Common myeloid progenitor, CD34-positive (primary cell): ENCODE measurements at regions not wholly inside any gene's neighbourhood (a gene's known extent, or its start where the extent isn't known, plus 50 kb on each side); places are given as distances from the start of the nearest gene placed in this dataset.
A peak's percentile ranks its signal among the peaks of the same experiment; 100 is the strongest.
"Not testable (repeated sequence)": the region's sequence is repeated elsewhere in the genome, so short reads cannot be mapped to it uniquely, and the experiment has no call there.

Experiments used
- CTCF ChIA-PET: fragments of 350-600 bp; sonication (Branson Sonifier 250); formaldehyde crosslinking; loops from one replicate; lab custom pipeline; 2021; ENCODE audit warnings: antibody characterized with exemption; lab: Charles Lee
- POLR2A ChIA-PET: fragments of 350-600 bp; sonication (Branson Sonifier 250); formaldehyde crosslinking; loops from one replicate; lab custom pipeline; 2021; ENCODE audit warnings: antibody characterized with exemption; lab: Charles Lee
- DNase-seq, 3 donors: peaks; one replicate each; pipeline versions ENCODE4 v3.0.0 to v3.0.0-alpha.2; 2013
- H3K27ac ChIP-seq, 2 experiments: 1 replicate in 1 of 2; 2 replicates in 1 of 2; pipeline ENCODE4 v1.7.0; 2013; ENCODE audit warnings: inconsistent platforms in 2 of 2, low read length in 2 of 2, mild to moderate bottlenecking in 2 of 2, low read depth in 1 of 2, moderate library complexity in 1 of 2; ENCODE audit not compliant: severe bottlenecking in 2 of 2, insufficient read depth in 1 of 2, poor library complexity in 1 of 2
- H3K27me3 ChIP-seq, 5 experiments: replicated peaks in 2 of 5; 1 replicate in 3 of 5; 2 replicates in 2 of 5; pipeline versions ENCODE4 v1.6.1 to v1.7.0; 2013; ENCODE audit warnings: low read length in 4 of 5, mild to moderate bottlenecking in 2 of 5, moderate library complexity in 2 of 5, inconsistent platforms in 1 of 5; ENCODE audit not compliant: insufficient read depth in 5 of 5, control insufficient read depth in 4 of 5
- H3K36me3 ChIP-seq, 4 experiments: 1 replicate in 2 of 4; 2 replicates in 2 of 4; pipeline versions ENCODE4 v1.6.1 to v1.7.0; 2013; ENCODE audit warnings: low read length in 3 of 4, control low read depth in 1 of 4, mild to moderate bottlenecking in 1 of 4; ENCODE audit not compliant: control insufficient read depth in 4 of 4, insufficient read depth in 4 of 4
- H3K4me1 ChIP-seq, 4 experiments: 1 replicate in 3 of 4; 2 replicates in 1 of 4; pipeline versions ENCODE4 v1.6.1 to v1.7.1; 2013; ENCODE audit warnings: low read length in 3 of 4, mild to moderate bottlenecking in 3 of 4, control low read depth in 1 of 4, inconsistent platforms in 1 of 4, moderate library complexity in 1 of 4; ENCODE audit not compliant: control insufficient read depth in 4 of 4, insufficient read depth in 4 of 4; ENCODE audit errors: control extremely low read depth in 1 of 4
- H3K4me3 ChIP-seq, 7 experiments: 1 replicate in 4 of 7; 2 replicates in 3 of 7; pipeline versions ENCODE4 v1.5.1 to v1.7.0; 2013; ENCODE audit warnings: mild to moderate bottlenecking in 7 of 7, low read length in 6 of 7, moderate library complexity in 6 of 7, inconsistent platforms in 2 of 7, low read depth in 2 of 7, control low read depth in 1 of 7; ENCODE audit not compliant: insufficient read depth in 4 of 7, control insufficient read depth in 1 of 7; ENCODE audit errors: extremely low read depth in 1 of 7
- H3K9me3 ChIP-seq, 5 experiments: 1 replicate in 4 of 5; 2 replicates in 1 of 5; pipeline versions ENCODE4 v1.6.1 to v1.7.1; 2013; ENCODE audit warnings: low read length in 4 of 5, mild to moderate bottlenecking in 2 of 5, inconsistent platforms in 1 of 5, low read depth in 1 of 5, moderate library complexity in 1 of 5; ENCODE audit not compliant: control insufficient read depth in 4 of 5, insufficient read depth in 2 of 5; ENCODE audit errors: control extremely low read depth in 1 of 5
- WGBS: methylation state at CpG from one replicate; pipeline ENCODE4 v1.1.5; 2013; ENCODE audit not compliant: insufficient coverage; 5-methylcytosine and 5-hydroxymethylcytosine counted together

- H3K27me3 ChIP-seq: no peaks in the 10 kb centered on the region
- ChIA-PET POLR2A (no interaction called here), CTCF (no interaction called here)
- no peak overlapping the region for H3K27ac ChIP-seq
- no peak overlapping the region for H3K4me3 ChIP-seq
- peak in 2 of 3 donors; percentile 3 for DNase-seq
- H3K36me3 ChIP-seq: no peaks in the 10 kb centered on the region
- H3K4me1 ChIP-seq: no peaks in the 10 kb centered on the region
- H3K9me3 ChIP-seq: peaks cover 0 to 1% (median 0%) of the 10 kb centered on the region in 5 experiments
- WGBS: no CpG with 5 or more reads among the region's 3 CpGs
Observed at GRCh38 chr16:63426275-63426870, 1390.1 kb upstream of the CDH8 start.

GRCh38 chr16:63422715-63423114, 1386.5 kb upstream of the CDH8 start:
- H3K36me3 ChIP-seq: no peaks in the 10 kb centered on the region
- CTCF ChIA-PET: no interaction called here
- no peaks in the 10 kb centered on the region for H3K9me3 ChIP-seq
- no peaks in the 10 kb centered on the region for H3K27me3 ChIP-seq
- no peak for DNase-seq
- H3K4me1 ChIP-seq: no peaks in the 10 kb centered on the region
- H3K27ac ChIP-seq: no peak overlapping the region
- POLR2A ChIA-PET: no interaction called here
- no CpG with 5 or more reads among the region's 2 CpGs for WGBS
- H3K4me3 ChIP-seq: no peak overlapping the region

- Histone ChIP-seq H3K36me3 (no peaks in the 10 kb centered on the region), H3K9me3 (no peaks in the 10 kb centered on the region), H3K4me3 (no peak overlapping the region), H3K27me3 (no peaks in the 10 kb centered on the region), H3K4me1 (no peaks in the 10 kb centered on the region), H3K27ac (no peak overlapping the region)
- WGBS: no CpG with 5 or more reads among the region's 4 CpGs
- ChIA-PET POLR2A (no interaction called here), CTCF (no interaction called here)
- no peak for DNase-seq
Observed at GRCh38 chr16:63416712-63417111, 1380.5 kb upstream of the CDH8 start.

- Histone ChIP-seq H3K27me3 (no peaks in the 10 kb centered on the region), H3K27ac (no peak overlapping the region), H3K36me3 (no peaks in the 10 kb centered on the region), H3K9me3 (no peaks in the 10 kb centered on the region), H3K4me1 (no peaks in the 10 kb centered on the region), H3K4me3 (no peak overlapping the region)
- CTCF ChIA-PET: no interaction called here
- no CpG with 5 or more reads among the region's 2 CpGs for WGBS
- POLR2A ChIA-PET: interaction anchor here (0.6 kb wide), 1 partner anchor 27 kb away, joined by 3 read pairs; no protein-coding TSS in a partner anchor
- no peak for DNase-seq
Observed at GRCh38 chr16:63415014-63415413, 1378.8 kb upstream of the CDH8 start.

- DNase-seq: no peak
- no CpG with 5 or more reads among the region's 1 CpG for WGBS
- ChIA-PET CTCF (no interaction called here), POLR2A (no interaction called here)
- no peaks in the 10 kb centered on the region for H3K9me3 ChIP-seq
- H3K27ac ChIP-seq: no peak overlapping the region
- no peaks in the 10 kb centered on the region for H3K36me3 ChIP-seq
- H3K4me1 ChIP-seq: no peaks in the 10 kb centered on the region
- H3K27me3 ChIP-seq: no peaks in the 10 kb centered on the region
- H3K4me3 ChIP-seq: no peak overlapping the region
Observed at GRCh38 chr16:63410594-63410993, 1374.4 kb upstream of the CDH8 start.

- Histone ChIP-seq H3K27me3 (no peaks in the 10 kb centered on the region), H3K4me3 (no peak overlapping the region), H3K4me1 (no peaks in the 10 kb centered on the region), H3K9me3 (no peaks in the 10 kb centered on the region), H3K27ac (no peak overlapping the region), H3K36me3 (no peaks in the 10 kb centered on the region)
- CTCF ChIA-PET: no interaction called here
- no peak for DNase-seq
- POLR2A ChIA-PET: no interaction called here
- 95% methylated on average over 10 of the region's 11 CpGs for WGBS
Observed at GRCh38 chr16:63403792-63404191, 1367.6 kb upstream of the CDH8 start.

- WGBS: 99% methylated on average over 8 of the region's 18 CpGs
- H3K27ac ChIP-seq, CTCF ChIA-PET: not testable (repeated sequence)
Observed at GRCh38 chr16:63388277-63388676, 1352.0 kb upstream of the CDH8 start.

More at GRCh38 chr16:63388277-63388676, 1352.0 kb upstream of the CDH8 start:
- not testable (repeated sequence) for H3K36me3 ChIP-seq, H3K9me3 ChIP-seq, H3K4me3 ChIP-seq, H3K27me3 ChIP-seq, H3K4me1 ChIP-seq, DNase-seq
- POLR2A ChIA-PET: interaction anchor here (0.6 kb wide), 1 partner anchor 27 kb away, joined by 3 read pairs; no protein-coding TSS in a partner anchor
